Amniotic epithelial cell (primary cell): ENCODE measurements at regions not wholly inside any gene's neighbourhood (a gene's known extent, or its start where the extent isn't known, plus 50 kb on each side); places are given as distances from the start of the nearest gene placed in this dataset.
A peak's percentile ranks its signal among the peaks of the same experiment; 100 is the strongest.
"Not testable (repeated sequence)": the region's sequence is repeated elsewhere in the genome, so short reads cannot be mapped to it uniquely, and the experiment has no call there.

Source experiments
- DNase-seq: peaks from one replicate; pipeline ENCODE4 v3.0.0-alpha.2; 2010; ENCODE audit warnings: low read depth

GRCh38 chr5:68662804-68663307 lies 431.0 kb upstream of the SLC30A5 start:
- DNase-seq: no peak

GRCh38 chr5:68669864-68670575 lies 423.8 kb upstream of the SLC30A5 start:
- DNase-seq: no peak

GRCh38 chr5:68673106-68673822 lies 420.6 kb upstream of the SLC30A5 start:
- no peak for DNase-seq

- DNase-seq: no peak
Observed at GRCh38 chr5:68673823-68674180, 420.0 kb upstream of the SLC30A5 start.

- no peak for DNase-seq
Observed at GRCh38 chr5:68679041-68679440, 414.8 kb upstream of the SLC30A5 start.

- DNase-seq: no peak
Observed at GRCh38 chr5:68680366-68680765, 413.4 kb upstream of the SLC30A5 start.

- no peak for DNase-seq
Observed at GRCh38 chr5:68681929-68682328, 411.9 kb upstream of the SLC30A5 start.

GRCh38 chr5:68682400-68683160 lies 411.2 kb upstream of the SLC30A5 start:
- DNase-seq: no peak

- DNase-seq: peak; percentile 94
Observed at GRCh38 chr5:68683632-68684036, 410.2 kb upstream of the SLC30A5 start.

- no peak for DNase-seq
Observed at GRCh38 chr5:68685863-68686262, 408.0 kb upstream of the SLC30A5 start.

- DNase-seq: no peak
Observed at GRCh38 chr5:68688547-68688946, 405.3 kb upstream of the SLC30A5 start.

- DNase-seq: no peak
Observed at GRCh38 chr5:68689010-68689409, 404.8 kb upstream of the SLC30A5 start.

GRCh38 chr5:68691874-68692273 lies 401.9 kb upstream of the SLC30A5 start:
- not testable (repeated sequence) for DNase-seq

- no peak for DNase-seq
Observed at GRCh38 chr5:68698025-68698940, 395.5 kb upstream of the SLC30A5 start.

- DNase-seq: no peak
Observed at GRCh38 chr5:68699966-68700365, 393.8 kb upstream of the SLC30A5 start.

- no peak for DNase-seq
Observed at GRCh38 chr5:68707575-68707974, 386.2 kb upstream of the SLC30A5 start.

- no peak for DNase-seq
Observed at GRCh38 chr5:68708156-68708841, 385.5 kb upstream of the SLC30A5 start.

- no peak for DNase-seq
Observed at GRCh38 chr5:68708842-68709170, 385.0 kb upstream of the SLC30A5 start.

- no peak for DNase-seq
Observed at GRCh38 chr5:68709239-68709638, 384.6 kb upstream of the SLC30A5 start.

- no peak for DNase-seq
Observed at GRCh38 chr5:68710514-68710913, 383.3 kb upstream of the SLC30A5 start.
